Body of pancreas (tissue), 4 donors: ENCODE measurements at regions not wholly inside any gene's neighbourhood (a gene's known extent, or its start where the extent isn't known, plus 50 kb on each side); places are given as distances from the start of the nearest gene placed in this dataset.

ENCODE experiments used
- ATAC-seq: fragments of 150-250 bp; one replicate; pipeline ENCODE4 v1.9.1; 2016
- DNase-seq, 4 donors: peaks; one replicate each; pipeline ENCODE4 v3.0.0-alpha.2; 2019
- H3K27ac ChIP-seq, 4 donors: fragments of 200-600 bp; sonication (generic); 1 replicate in 3 of 4; 2 replicates in 1 of 4; pipeline versions ENCODE4 v1.5.1 to v1.6.1; 2016 to 2019; ENCODE audit warnings: mild to moderate bottlenecking in 1 of 4, mixed read lengths in 1 of 4, moderate library complexity in 1 of 4
- H3K27me3 ChIP-seq, 2 donors: fragments of 200-600 bp; sonication (generic); one replicate each; pipeline ENCODE4 v1.6.0; 2016; ENCODE audit warnings: mild to moderate bottlenecking in 1 of 2
- H3K36me3 ChIP-seq, 2 donors: fragments of 200-600 bp; sonication (generic); replicated peaks in 1 of 2; 2 replicates each; pipeline ENCODE4 v1.5.1; 2016; ENCODE audit warnings: low read depth in 2 of 2; ENCODE audit not compliant: insufficient read depth in 1 of 2
- H3K4me1 ChIP-seq: fragments of 200-600 bp; sonication (generic); one replicate; pipeline ENCODE4 v1.6.0; 2016
- H3K4me3 ChIP-seq, 2 donors: fragments of 200-600 bp; sonication (generic); 1 replicate in 1 of 2; 2 replicates in 1 of 2; pipeline ENCODE4 v1.5.1; 2016 to 2019
- H3K9me3 ChIP-seq, 3 donors: fragments of 200-600 bp; sonication (generic); 1 replicate in 2 of 3; 2 replicates in 1 of 3; pipeline ENCODE4 v1.5.1; 2016
- POLR2A ChIP-seq, 3 donors: fragments of 450-650 bp; IDR thresholded peaks; one replicate each; pipeline ENCODE4 v1.6.1; 2016; ENCODE audit warnings: antibody characterized with exemption in 3 of 3, mild to moderate bottlenecking in 2 of 3
- WGBS, 2 donors: methylation state at CpG; one replicate each; pipeline ENCODE4 v1.1.5; 2017; 5-methylcytosine and 5-hydroxymethylcytosine counted together
- intact Hi-C: fragments of 100-400 bp; cut with DNase I; formaldehyde crosslinking; loops from one replicate; pipeline ENCODE4 v1.15.1; 2023
- TF ChIP-seq, protein P1 (sequence below), 7 experiments: fragments of 450-650 bp in 4 of 7; fragments of 200-600 bp in 3 of 7; sonication (generic) in 3 of 7; IDR thresholded peaks; one replicate each; pipeline ENCODE4 v1.5.1; 2016 to 2019; ENCODE audit warnings: antibody characterized with exemption in 7 of 7

DNA sequence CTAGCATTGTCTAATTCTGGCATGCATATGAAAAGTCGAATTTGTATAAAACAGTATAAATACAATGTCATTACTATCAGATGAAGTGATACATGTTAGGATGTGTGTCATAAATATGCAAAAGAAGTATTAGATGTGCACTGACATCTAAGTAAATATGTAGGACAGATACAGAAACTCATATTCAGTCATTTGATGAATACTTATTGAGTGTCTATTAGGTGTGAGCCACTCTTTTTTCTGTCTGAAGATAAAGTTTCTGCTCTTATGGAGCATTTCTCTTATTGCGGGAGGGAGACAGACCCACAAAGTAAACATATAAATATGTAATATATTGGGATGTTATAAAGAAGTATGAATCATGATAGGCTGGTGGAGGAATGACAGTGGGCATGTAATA lies 426.6 kb upstream of the B3GALT2 start:
- Histone ChIP-seq H3K4me1 (no peaks in the 10 kb centered on the region), H3K4me3 (no peak overlapping the region), H3K36me3 (no peaks in the 10 kb centered on the region), H3K27me3 (no peaks in the 10 kb centered on the region), H3K27ac (no peak overlapping the region), H3K9me3 (no peaks in the 10 kb centered on the region)
- ATAC-seq (no peak), DNase-seq (no peak)
- TF ChIP-seq, protein P1, sequence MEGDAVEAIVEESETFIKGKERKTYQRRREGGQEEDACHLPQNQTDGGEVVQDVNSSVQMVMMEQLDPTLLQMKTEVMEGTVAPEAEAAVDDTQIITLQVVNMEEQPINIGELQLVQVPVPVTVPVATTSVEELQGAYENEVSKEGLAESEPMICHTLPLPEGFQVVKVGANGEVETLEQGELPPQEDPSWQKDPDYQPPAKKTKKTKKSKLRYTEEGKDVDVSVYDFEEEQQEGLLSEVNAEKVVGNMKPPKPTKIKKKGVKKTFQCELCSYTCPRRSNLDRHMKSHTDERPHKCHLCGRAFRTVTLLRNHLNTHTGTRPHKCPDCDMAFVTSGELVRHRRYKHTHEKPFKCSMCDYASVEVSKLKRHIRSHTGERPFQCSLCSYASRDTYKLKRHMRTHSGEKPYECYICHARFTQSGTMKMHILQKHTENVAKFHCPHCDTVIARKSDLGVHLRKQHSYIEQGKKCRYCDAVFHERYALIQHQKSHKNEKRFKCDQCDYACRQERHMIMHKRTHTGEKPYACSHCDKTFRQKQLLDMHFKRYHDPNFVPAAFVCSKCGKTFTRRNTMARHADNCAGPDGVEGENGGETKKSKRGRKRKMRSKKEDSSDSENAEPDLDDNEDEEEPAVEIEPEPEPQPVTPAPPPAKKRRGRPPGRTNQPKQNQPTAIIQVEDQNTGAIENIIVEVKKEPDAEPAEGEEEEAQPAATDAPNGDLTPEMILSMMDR (IDR thresholded peaks at IDR 0.05): no peak
- intact Hi-C loops: no loop called here
- 78 to 83% methylated on average over 2 of the region's 2 CpGs for WGBS, 2 donors

DNA sequence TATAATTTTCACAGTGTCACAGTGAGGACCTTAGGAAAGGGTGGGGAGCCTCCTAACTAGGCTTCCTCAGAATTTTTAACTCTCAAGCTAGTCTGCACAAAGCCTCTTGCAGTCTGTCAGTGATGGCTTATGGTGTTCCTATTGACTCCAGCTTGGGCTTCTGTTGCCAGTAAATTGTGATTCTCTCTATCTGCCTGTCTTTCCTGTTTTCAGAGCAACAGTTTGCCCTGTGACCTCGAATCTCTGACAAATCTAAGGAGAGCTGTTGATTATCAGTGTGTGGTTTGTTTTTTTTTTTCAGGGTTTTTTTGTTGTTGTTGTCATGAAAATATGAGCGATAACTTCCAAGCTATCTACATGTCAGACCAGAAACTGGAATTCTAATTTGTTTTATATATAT lies 423.2 kb upstream of the B3GALT2 start:
- no peak for ATAC-seq
- Histone ChIP-seq H3K27me3 (no peaks in the 10 kb centered on the region), H3K4me3 (no peak overlapping the region), H3K4me1 (peaks cover 5% of the 10 kb centered on the region), H3K27ac (no peak overlapping the region), H3K36me3 (no peaks in the 10 kb centered on the region), H3K9me3 (no peaks in the 10 kb centered on the region)
- DNase-seq: no peak
- intact Hi-C loops: no loop called here
- WGBS, 2 donors: 64 to 66% methylated on average over 2 of the region's 2 CpGs
- TF ChIP-seq, protein P1 (IDR thresholded peaks at IDR 0.05): no peak
- TF ChIP-seq POLR2A (IDR thresholded peaks at IDR 0.05): no peak

DNA sequence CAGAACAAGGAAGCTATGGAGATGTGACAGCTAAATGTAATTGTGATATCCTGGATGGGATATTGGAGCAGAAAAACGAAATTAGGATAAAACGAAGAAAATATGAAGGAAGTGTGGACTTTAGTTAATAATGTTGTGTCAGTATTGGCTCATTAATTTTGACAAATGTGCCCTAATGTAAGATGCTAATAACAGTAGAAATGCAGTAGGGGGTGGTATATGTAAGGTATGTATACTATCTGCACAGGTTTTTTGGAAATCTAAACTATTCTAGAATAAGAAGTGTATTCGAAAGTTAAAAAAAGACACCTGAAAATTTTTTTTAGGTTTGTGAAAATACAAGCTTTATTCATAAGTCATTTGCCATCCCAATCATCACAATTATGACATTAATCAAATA lies 421.4 kb upstream of the B3GALT2 start:
- no peaks in the 10 kb centered on the region for H3K27me3 ChIP-seq
- intact Hi-C loops: no loop called here
- no peak for TF ChIP-seq POLR2A (IDR thresholded peaks at IDR 0.05)
- TF ChIP-seq, protein P1 (IDR thresholded peaks at IDR 0.05): no peak
- DNase-seq: no peak
- peaks cover 5% of the 10 kb centered on the region for H3K4me1 ChIP-seq
- no peaks in the 10 kb centered on the region for H3K36me3 ChIP-seq
- no peaks in the 10 kb centered on the region for H3K9me3 ChIP-seq
- no peak for ATAC-seq
- no peak overlapping the region for H3K4me3 ChIP-seq
- WGBS, 2 donors: 44 to 56% methylated on average over 3 of the region's 3 CpGs
- H3K27ac ChIP-seq: no peak overlapping the region

DNA sequence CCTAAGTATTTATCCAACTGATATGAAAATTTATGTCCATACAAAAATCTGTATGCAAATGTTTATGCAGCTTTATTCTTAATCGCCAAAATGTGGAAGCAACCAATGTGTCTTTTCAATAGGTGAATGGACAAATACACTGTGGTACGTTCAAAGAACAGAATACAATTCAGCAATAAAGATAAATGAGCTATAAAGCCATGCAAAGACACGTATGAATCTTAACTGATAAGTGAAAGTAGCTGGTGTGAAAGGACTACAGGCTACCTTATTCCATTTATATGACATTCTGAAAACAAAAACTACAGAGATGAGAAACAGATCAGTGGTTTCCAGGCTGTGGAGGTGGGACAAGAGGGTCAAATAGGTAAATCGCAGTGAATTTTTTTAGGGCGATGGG lies 419.6 kb upstream of the B3GALT2 start:
- H3K27ac ChIP-seq: no peak overlapping the region
- TF ChIP-seq, protein P1 (IDR thresholded peaks at IDR 0.05): no peak
- TF ChIP-seq POLR2A (IDR thresholded peaks at IDR 0.05): no peak
- WGBS, 2 donors: 87 to 89% methylated on average over 5 of the region's 5 CpGs
- no peak for DNase-seq
- ATAC-seq: no peak
- H3K27me3 ChIP-seq: no peaks in the 10 kb centered on the region
- H3K36me3 ChIP-seq: no peaks in the 10 kb centered on the region
- no peak overlapping the region for H3K4me3 ChIP-seq
- no peaks in the 10 kb centered on the region for H3K9me3 ChIP-seq
- H3K4me1 ChIP-seq: peaks cover 5% of the 10 kb centered on the region
- intact Hi-C loops: no loop called here

DNA sequence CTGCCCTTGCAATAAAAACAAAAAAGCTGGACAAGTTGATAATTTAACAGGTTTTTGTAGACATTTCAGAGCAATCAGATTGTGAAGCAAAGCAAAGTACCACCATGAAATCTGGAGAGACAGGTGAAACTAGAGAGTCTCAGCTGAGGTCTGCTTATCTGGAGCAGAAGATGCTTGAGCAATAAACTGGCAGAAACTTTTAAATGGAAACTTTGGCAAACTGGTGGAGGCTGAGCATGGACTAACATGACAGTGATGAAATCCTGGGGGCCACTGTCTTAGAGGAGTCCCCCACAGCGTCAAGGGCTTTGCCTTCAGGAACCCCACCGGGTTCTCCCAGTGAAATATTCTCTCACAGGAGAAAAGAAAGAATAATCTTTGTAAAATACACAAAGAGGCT lies 416.3 kb upstream of the B3GALT2 start:
- Histone ChIP-seq H3K4me3 (no peak overlapping the region), H3K27ac (no peak overlapping the region), H3K9me3 (no peaks in the 10 kb centered on the region), H3K27me3 (no peaks in the 10 kb centered on the region), H3K4me1 (peaks cover 5% of the 10 kb centered on the region), H3K36me3 (no peaks in the 10 kb centered on the region)
- DNase-seq (no peak), ATAC-seq (no peak)
- 74 to 77% methylated on average over 2 of the region's 2 CpGs for WGBS, 2 donors
- intact Hi-C loops: no loop called here
- TF ChIP-seq POLR2A (IDR thresholded peaks at IDR 0.05): no peak
- TF ChIP-seq, protein P1 (IDR thresholded peaks at IDR 0.05): no peak
